Ramos (cell line): ENCODE measurements at regions not wholly inside any gene's neighbourhood (a gene's known extent, or its start where the extent isn't known, plus 50 kb on each side); places are given as distances from the start of the nearest gene placed in this dataset.

Source experiments
- in situ Hi-C: fragments of 300-500 bp; cut with MboI; formaldehyde crosslinking; loops from one replicate; pipeline ENCODE4 v1.14.3; 2022; ENCODE audit warnings: low sequenced_read_pairs; ENCODE audit not compliant: unreplicated experiment

DNA sequence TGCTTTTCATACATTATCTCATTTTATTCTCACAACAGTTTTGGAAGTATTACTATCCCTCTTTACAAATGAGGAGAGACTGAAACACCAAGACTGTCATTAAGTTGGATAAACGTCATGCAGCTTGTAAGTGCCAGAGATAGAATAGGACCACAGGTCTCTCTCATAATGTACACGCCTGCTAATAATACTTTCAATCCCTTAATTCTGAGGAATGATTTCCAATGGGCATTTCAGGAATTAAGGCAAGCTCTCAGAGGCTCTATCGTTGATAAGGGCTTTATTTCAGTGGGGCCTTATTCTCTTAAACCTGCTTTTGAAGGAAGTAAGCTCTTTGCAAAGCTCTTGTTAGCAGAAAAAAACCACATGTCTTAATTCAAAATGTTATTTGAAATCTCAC, 229.1 kb downstream of the NFKBIZ start:
- in situ Hi-C loops: no loop called here

DNA sequence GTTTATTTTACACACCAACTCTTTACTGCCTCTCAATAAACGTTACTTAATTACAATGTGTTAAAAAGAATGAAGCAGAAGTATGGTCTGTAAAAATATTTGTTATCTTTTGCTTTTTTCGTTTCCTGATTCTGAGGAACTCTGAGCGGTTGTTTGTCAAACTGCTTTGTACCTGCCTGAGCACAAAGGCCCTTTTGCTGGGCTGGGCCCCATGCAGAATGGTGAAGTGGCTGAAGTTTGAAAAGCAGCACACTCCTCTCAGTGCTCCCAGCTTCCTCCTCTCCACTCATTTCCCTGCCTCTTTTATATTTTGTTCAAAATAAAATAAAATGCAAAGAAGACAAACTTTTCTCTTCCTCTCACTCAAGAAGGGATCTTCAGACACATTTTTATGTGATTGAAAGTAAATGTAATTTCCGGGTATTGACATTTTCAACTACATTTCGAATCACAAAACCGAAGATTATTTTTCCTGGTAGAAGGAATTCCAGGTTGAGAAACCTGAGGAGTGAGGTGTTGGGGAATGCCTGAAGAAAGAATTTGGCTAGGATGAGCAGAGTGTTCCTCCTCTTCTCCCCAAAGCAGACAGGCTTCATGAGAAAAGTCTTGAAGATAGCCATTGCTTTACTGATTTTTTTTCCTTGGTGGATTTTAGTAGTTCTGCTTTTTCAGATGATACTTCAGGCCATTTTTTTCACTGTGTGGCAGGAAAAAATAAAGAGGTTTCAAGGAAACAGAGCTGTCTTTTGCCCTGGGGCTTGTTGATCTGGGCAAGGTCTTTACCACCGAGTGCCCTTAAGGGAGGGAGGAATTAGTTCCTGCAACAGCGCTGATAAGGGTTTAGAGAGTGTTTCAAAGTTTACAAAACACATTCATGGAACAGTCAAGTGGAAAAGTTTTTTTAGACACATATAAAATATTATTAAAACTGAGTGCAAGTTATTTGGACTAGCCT, 229.8 kb downstream of the NFKBIZ start:
- in situ Hi-C loops: no loop called here

DNA sequence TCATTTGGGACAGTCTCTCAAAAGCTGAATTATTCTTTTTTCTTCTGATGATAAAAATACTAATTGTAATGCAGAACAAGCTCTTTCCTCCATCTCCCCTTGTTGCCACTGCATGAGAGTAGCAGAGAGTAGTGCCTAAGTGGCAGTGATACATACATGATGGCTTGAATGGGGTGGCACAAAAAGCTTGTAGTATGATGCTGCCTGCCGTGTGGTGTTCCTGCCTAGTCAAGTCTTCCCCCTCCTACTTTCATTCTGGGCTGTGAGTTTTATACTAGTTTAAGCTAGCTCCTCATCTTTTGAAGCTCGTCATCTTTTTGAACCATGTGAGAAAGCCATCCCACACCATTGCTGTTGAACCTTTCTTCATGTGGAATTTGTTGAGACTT, 230.5 kb downstream of the NFKBIZ start:
- in situ Hi-C loops: no loop called here

DNA sequence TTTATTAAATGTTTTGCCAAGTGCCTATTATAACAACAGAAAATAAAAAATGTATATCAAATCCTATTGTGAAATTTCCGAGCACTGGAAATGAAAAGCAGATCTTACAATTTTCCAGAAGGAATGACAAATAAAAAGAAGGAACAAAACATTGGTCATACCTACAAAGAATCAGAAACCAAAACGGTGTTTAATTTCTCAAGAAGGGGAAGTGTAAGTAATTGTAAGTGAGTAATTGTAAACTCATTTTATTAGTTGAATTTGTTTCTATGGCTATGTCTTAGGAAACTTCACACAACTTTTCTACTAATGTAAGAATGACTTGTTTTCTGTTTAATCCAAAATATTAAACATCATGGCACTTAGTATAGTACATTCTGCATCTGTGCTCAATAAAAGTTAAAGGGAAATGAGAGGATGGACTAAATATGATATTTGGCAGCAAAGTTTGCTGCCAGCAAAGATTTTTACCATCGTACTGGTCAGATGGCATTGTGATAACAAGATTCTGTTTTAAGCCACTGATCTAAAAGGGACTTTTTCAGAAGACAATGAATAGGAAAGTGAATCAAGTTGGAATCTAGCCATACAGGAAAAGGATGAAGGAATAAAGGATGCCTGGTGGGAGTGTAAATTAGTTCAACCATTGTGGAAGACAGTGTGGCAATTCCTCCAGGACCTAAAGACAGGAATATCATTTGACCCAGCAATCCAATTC, 232.4 kb downstream of the NFKBIZ start:
- in situ Hi-C loops: no loop called here

DNA sequence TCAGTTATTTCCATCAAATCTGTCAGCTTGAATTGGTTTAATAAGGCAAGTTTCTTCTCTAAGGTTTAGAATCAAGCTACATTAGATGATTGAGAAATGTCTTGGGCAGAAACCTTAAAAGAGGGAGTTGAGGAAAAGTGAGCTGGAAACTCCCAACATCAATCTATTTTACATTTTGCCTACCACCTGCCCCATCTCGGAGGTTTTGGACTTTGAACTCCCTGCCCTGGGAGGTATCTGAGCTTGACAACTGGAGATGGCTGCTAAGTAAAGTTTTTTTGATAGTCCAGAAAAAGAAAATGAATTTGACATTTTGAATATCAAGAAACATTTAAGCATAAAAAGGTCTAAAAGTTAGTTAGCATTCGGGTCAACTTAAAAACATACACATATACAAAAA, 234.2 kb downstream of the NFKBIZ start:
- in situ Hi-C loops: no loop called here

DNA sequence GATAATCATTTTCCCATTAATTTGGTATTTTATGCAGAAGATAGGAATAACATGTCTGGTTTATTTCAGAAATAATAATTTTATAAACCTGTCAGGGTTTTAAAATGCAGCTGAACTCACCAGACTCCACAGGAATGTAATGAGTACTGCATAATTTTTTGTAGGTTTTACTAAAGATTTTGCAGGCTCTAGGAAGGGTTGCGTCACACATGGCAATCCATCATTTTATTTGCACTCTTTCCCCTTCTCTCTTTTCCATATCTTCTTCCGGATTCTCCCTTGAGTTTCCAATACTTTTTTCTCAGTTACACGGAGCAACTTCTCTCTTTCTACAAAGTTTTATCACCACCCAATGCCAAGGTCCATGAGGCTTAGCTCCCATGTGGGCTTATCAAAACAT, 234.7 kb downstream of the NFKBIZ start:
- in situ Hi-C loops: no loop called here

DNA sequence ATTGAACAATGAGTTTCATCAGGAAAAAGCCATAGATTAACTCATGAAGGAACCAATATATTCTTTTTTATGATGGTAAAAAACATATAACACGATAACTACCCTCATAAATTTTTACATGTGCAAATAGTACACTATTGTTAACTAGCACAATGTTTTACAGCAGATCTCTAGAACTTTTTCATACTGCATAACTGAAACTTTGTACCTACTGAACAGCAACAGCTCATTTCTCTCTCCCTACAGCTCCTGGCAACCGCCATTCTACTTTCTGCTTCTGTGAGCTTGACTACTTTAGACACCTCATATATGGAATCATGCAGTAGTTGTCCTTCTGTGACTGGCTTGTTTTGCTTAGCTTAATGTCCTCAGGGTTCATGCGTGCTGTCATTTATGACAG, 235.4 kb downstream of the NFKBIZ start:
- in situ Hi-C loops: no loop called here

DNA sequence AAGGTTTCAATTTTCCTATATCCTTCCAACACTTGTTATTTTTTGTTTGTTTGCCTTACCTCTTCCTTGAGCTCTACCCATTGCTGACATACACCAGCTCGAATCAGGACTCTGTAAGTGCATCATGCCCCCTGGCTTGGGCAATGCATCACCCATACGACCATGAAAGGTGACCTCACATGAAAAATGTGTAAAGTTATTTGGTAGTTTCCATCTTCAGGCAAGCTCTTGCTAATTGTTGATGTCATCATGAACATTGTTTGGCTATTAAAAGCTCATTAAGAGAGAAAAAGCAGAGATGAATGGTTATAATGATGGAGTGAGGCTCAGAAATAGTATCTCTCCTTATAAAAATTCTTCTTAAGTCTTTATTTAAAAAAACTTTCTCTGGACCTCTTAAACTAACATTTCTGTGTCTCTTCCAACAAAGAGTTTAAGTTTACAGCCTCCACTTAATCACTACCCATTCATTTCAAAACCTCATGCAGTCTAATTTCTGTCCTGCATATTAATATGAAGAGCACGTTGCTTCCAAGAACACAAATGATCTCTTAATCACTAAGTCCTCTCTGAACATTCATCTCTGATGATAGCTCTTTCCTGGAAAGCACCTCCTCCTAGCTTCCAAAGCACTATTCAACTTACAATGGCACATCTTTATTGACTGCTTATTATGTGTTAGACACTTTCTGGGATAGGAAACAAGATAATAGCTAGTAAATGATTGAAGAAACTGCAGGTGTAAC, 236.3 kb downstream of the NFKBIZ start:
- in situ Hi-C loops: no loop called here

DNA sequence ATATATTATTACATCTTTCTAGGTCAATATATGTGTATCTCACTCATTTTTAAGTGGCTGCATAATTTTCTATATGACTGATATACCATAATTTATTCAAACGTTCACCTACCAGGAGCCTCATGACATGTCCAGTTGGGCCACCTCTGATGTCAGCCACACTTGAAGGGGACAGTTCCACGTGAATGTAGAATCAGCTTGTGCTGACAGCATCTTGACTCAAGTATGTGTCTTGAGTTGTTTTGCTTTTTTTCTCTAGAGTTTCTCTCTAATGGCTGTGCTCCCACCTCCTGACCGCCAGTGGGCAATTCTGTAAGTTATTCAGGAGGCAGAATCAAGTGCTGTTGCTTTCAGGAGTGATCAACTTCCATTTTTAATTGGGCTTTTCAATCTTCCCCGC, 237.9 kb downstream of the NFKBIZ start:
- in situ Hi-C loops: no loop called here

DNA sequence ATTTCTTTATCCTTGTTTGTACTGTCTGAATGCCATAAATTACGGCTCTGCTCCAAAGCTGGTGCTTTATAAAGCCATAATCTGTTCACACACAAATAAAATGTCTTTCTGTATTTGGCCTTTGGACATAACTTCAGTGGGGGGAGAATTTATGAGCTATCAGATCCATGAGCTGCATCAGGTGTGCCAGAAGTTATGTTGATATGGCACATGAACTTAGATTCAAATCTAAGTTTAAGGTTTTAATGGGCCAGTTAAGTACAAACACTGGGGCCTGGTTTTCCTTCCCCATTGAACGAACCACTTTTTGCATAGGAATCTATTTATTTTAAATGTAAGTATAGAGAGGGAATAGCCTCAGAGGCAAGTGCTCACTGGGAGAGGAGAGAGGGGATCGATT, 239.9 kb downstream of the NFKBIZ start:
- in situ Hi-C loops: no loop called here

DNA sequence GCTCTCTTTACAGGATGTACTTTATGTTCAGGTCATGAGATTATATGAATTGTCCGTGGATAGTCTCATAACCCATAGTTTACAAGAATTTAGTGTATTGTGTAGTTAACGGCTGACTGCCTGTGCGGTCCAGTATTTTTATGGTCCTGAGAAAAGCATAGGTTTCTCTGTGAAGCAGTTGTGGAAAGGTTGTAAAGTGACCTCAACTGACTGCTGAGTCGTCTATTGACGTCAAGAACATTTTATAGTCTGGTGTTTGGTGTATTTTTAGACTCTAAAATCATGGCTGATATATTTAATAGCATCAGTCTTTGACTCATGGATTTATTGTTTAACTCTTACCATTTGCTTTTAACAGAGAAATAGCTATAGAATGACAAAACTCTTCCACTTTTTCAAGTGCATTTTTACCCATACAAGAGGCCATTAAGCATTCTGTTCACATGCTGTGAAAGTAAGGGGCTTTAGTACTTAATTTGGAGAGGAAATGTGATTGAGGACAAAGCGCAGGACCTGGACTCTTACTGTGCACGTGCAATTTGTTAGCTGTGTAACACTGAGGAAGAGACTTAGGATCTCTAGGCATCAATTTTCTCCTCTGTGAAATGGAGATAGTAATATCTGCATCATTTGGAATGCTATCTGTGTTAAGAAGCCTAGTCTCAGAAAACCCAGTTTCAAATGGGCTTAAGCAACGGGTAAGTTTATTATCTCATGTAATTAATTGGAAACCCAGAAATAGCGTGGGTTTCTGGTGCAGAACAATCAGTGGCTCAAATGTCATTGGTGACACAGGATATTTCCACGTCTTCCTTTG, 240.8 kb downstream of the NFKBIZ start:
- in situ Hi-C loops: no loop called here

DNA sequence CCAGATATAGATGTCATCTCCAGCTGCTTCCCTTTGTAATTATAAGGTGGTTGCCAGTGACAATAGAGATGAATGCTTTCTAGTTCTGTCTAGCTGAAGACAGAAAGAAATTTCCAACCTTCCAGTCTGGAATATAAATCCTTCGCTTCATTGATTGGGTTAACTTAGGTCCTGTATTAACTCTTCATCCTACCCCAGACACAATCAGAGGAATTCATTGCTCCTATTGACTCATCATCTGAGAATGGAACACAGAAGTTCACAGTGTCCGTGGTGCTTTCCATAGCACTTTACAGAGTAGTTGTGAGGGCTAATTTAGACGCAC, 241.4 kb downstream of the NFKBIZ start:
- in situ Hi-C loops: no loop called here

DNA sequence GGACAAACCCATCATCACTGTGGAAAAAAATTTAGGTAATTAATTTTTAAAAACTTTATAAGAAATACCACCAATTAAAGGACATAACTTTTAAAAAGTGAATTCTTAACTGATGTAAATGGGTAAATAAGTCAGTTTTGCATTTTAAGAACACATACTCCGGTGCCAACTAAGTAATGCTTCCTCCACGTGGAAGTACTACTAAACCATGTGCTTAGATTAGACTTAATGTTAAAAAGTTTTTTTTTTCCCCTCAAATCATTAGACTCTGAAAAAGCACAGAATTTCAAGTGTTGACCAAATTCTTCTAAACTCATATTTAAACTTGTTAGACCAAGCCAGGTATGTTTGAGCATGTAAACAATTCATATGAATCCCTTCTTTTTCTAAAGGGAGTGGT, 242.0 kb downstream of the NFKBIZ start:
- in situ Hi-C loops: no loop called here

DNA sequence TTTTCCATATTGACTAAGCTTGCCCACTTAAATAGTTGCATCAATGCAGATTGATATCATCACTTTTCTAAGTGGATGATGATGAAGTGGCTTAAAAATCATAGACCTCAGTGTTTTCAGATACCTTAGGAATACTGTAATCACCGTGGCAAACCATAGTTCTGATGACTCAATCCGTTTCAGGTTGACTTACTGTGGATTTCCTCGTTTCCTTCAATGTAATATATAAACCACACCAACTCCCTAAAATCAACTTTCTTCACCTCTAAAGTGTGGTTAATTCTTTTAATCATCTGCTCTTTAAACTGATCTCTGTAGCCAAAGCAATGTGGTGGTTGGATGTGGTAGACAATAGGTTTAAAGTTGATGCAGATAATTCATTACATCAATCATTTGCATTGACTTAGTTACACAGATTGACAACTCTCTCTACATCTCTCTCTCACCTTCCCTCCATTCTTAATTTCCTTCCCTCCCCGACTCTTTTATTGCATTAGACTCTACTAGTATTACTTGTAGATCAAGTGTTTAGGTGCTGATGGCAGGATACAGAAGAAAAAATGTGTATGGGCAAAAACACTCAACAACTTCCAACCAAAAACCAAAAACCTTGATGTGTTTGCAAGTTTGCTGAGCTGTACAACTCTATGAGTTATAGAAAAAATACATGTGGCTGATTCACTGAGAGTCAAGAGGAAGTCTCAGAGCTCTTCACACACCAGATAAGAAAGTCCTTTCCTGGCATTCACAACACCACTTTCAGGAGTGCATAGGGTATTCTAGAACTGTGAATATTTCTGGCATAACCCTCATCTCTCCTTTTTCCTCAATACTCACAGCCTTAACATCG, 243.5 kb downstream of the NFKBIZ start:
- in situ Hi-C loops: no loop called here

DNA sequence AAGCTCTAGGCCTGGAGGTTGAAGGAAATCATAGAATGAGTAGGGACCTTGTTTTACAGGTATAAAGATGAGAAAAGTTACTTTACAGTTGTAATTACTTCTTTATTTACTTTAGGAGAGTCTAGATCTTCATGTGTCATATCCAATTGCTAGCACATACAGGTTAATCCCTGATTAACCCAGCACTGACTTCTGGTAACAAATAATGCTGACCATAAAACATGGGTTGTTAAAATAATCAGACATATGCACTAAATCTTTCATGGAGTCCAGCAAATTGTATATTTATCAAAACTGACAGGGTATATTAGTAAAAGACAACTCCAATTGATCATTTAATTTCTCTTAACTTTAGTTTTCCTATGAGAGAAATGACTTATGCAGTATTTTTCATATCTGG, 245.2 kb downstream of the NFKBIZ start:
- in situ Hi-C loops: no loop called here

DNA sequence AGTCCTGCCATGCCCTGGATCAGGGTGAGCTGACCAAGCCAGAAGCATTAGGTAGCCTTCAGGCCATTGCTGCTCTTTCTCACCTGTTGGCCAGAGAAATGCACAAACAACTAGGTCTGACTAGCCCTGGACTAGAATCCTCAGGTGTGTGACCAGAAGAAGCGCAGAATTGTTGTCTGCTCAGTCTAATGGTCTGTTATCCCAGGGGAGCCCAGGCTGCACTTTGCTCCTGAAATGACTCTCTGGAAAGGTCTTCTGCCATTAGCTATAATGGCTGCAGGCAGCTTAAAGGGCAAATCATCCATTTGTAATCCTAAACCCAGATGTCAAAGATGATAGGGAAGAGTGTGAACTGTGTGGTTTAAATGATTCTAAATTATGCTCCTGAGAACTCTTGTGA, 246.1 kb downstream of the NFKBIZ start:
- in situ Hi-C loops: no loop called here

DNA sequence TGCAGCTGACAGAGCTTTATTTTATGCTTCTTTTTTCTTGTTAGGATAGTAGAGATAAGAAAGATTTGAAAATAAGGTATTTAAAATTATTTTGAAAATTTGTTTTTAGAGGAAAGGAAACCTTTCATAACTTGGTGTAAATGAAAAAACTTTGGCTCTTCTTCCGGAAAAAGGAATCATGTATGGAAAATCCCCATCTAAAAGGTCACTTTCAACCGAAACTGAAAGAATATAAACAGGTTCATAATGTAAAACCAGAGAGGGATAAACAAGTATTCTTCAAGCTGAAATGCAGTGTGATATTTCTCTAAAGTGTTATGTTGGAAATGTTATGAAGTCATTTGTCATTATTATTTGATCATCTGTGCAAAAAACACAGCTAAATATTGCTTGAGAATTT, 246.8 kb downstream of the NFKBIZ start:
- in situ Hi-C loops: no loop called here

DNA sequence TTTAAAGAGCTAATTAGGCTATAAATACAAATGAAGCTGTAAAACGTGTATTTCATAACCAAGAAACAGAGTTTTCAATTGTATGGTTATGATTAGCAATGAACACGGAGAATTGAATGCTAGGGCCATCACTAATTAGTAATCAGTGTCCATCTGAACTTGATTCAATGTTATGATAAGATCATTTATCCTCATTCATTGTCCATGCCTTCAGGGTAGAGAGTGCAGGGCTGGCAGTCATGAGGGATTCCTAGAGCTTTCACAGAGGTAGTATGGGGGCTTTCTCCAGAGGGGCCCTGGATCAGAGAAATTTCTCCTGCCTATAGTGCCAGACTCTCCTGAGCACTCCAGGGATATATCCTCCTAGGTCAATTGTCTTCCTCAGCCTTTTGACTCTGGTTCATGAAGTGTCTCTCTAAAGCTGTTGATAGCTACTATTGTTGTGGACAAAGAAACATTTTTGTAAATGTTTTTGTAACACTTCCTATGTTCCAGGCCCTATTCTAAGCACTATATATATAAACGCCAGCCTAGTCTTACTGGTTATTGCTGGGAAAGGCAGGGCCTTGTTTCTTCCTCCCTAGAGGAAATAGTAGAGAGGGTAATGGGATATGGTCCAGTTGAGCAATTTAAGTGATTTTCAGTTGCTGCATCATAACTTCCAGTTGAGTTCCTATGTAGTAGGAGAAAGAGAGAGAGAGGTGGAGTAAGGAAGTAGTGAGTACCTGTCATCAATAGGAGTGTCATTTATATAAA, 249.0 kb downstream of the NFKBIZ start:
- in situ Hi-C loops: no loop called here

DNA sequence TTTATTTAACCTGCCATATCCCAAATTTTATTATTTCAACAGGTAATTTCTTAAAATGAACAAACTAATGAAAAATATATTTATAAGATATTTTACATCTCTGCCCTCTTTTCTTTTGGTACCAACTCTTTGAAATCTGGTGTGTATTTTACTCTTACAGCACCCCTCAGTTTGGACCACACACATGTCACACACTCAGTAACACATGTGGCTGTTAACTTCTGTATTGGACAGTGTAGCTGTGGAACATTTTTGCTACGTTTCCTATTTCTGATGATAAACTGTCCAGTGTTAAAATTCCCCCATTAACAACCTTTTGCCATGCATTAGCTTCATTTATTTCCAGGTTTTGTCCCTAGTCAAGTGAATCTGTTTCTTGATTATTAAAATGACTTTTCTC, 250.6 kb downstream of the NFKBIZ start:
- in situ Hi-C loops: no loop called here
